Gastroesophageal sphincter (tissue), 4 donors: ENCODE measurements at regions not wholly inside any gene's neighbourhood (a gene's known extent, or its start where the extent isn't known, plus 50 kb on each side); places are given as distances from the start of the nearest gene placed in this dataset.

Source experiments
- ATAC-seq: fragments of 150-250 bp; one replicate; pipeline ENCODE4 v1.9.1; 2016; ENCODE audit warnings: mild to moderate bottlenecking, moderate library complexity
- H3K27ac ChIP-seq, 4 donors: fragments of 200-600 bp; sonication (generic) in 3 of 4; 1 replicate in 3 of 4; 2 replicates in 1 of 4; pipeline ENCODE4 v1.5.1; 2016 to 2019
- H3K27me3 ChIP-seq: fragments of 200-600 bp; sonication (generic); one replicate; pipeline ENCODE4 v1.5.1; 2019
- H3K36me3 ChIP-seq, 2 donors: fragments of 200-600 bp; sonication (generic); one replicate each; pipeline ENCODE4 v1.5.1; 2019; ENCODE audit warnings: control low read depth in 1 of 2
- H3K4me1 ChIP-seq, 3 donors: fragments of 200-600 bp; sonication (generic); 1 replicate in 2 of 3; 2 replicates in 1 of 3; pipeline ENCODE4 v1.5.1; 2016 to 2019; ENCODE audit warnings: control low read depth in 2 of 3
- H3K4me3 ChIP-seq, 2 donors: fragments of 200-600 bp; sonication (generic); one replicate each; pipeline ENCODE4 v1.5.1; 2019; ENCODE audit warnings: mild to moderate bottlenecking in 1 of 2, moderate library complexity in 1 of 2
- H3K9me3 ChIP-seq, 3 donors: fragments of 200-600 bp; sonication (generic); one replicate each; pipeline ENCODE4 v1.5.1; 2017 to 2019; ENCODE audit warnings: control low read depth in 2 of 3
- EP300 ChIP-seq: sonication (generic); formaldehyde crosslinking; IDR thresholded peaks from one replicate; pipeline ENCODE4 v1.6.1; 2017; ENCODE audit warnings: antibody characterized with exemption, mild to moderate bottlenecking
- POLR2A ChIP-seq, 2 donors: fragments of 450-650 bp; IDR thresholded peaks; one replicate each; pipeline ENCODE4 v1.6.1; 2017; ENCODE audit warnings: antibody characterized with exemption in 2 of 2, mild to moderate bottlenecking in 2 of 2, moderate library complexity in 1 of 2
- POLR2AphosphoS5 ChIP-seq: sonication (generic); formaldehyde crosslinking; IDR thresholded peaks from one replicate; pipeline ENCODE4 v1.6.1; 2017; ENCODE audit warnings: antibody characterized with exemption
- WGBS, 2 donors: methylation state at CpG; one replicate each; pipeline ENCODE4 v1.1.5; 2018; ENCODE audit warnings: low coverage in 1 of 2; 5-methylcytosine and 5-hydroxymethylcytosine counted together
- TF ChIP-seq, protein P1 (sequence below), 4 experiments: fragments of 200-600 bp in 2 of 4; fragments of 450-650 bp in 2 of 4; sonication (generic) in 1 of 4; IDR thresholded peaks; one replicate each; pipeline ENCODE4 v1.5.1; 2017 to 2019; ENCODE audit warnings: antibody characterized with exemption in 4 of 4, mild to moderate bottlenecking in 2 of 4, moderate library complexity in 2 of 4

GRCh38 chr1:191222206-191222605 lies 744.5 kb upstream of the BRINP3 start:
- Histone ChIP-seq H3K9me3 (peaks cover 0 to 9% (median 0%) of the 10 kb centered on the region in 3 donors), H3K4me3 (no peak overlapping the region), H3K27me3 (no peaks in the 10 kb centered on the region), H3K27ac (no peak overlapping the region), H3K36me3 (no peaks in the 10 kb centered on the region), H3K4me1 (no peaks in the 10 kb centered on the region)
- TF ChIP-seq POLR2AphosphoS5 = no peak
- TF ChIP-seq, protein P1, sequence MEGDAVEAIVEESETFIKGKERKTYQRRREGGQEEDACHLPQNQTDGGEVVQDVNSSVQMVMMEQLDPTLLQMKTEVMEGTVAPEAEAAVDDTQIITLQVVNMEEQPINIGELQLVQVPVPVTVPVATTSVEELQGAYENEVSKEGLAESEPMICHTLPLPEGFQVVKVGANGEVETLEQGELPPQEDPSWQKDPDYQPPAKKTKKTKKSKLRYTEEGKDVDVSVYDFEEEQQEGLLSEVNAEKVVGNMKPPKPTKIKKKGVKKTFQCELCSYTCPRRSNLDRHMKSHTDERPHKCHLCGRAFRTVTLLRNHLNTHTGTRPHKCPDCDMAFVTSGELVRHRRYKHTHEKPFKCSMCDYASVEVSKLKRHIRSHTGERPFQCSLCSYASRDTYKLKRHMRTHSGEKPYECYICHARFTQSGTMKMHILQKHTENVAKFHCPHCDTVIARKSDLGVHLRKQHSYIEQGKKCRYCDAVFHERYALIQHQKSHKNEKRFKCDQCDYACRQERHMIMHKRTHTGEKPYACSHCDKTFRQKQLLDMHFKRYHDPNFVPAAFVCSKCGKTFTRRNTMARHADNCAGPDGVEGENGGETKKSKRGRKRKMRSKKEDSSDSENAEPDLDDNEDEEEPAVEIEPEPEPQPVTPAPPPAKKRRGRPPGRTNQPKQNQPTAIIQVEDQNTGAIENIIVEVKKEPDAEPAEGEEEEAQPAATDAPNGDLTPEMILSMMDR (IDR thresholded peaks at IDR 0.05) = no peak
- TF ChIP-seq EP300 = no peak
- no peak for TF ChIP-seq POLR2A (IDR thresholded peaks at IDR 0.05)
- no peak for ATAC-seq
- WGBS, 2 donors = 79 to 80% methylated on average over 4 to 5 of the region's 5 CpGs

DNA sequence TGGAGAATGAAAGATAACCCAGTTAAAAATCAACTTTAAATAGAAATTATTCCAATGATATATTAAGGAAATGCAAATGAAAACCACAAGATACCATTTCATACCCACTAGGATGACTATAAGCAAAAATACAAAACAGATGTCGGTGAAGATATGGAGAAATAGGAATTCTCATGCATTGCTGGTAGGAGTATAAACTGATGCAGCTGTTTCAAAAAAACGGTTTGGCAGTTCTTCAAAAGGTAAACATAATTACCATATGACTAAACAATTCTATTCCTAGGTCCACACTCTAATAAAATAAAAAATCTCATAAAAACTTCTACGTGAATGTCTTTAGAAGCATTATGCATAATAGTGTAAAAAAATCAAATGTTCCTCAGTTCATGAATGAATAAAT lies 763.3 kb upstream of the BRINP3 start:
- WGBS, 2 donors = 68 to 82% methylated on average over 3 of the region's 3 CpGs
- H3K9me3 ChIP-seq = no peaks in the 10 kb centered on the region
- no peak for TF ChIP-seq POLR2A (IDR thresholded peaks at IDR 0.05)
- TF ChIP-seq POLR2AphosphoS5 = no peak
- no peak for TF ChIP-seq EP300
- TF ChIP-seq, protein P1 (IDR thresholded peaks at IDR 0.05) = no peak
- H3K27me3 ChIP-seq = no peaks in the 10 kb centered on the region
- no peaks in the 10 kb centered on the region for H3K4me1 ChIP-seq
- H3K27ac ChIP-seq = no peak overlapping the region
- no peak for ATAC-seq
- no peak overlapping the region for H3K4me3 ChIP-seq
- no peaks in the 10 kb centered on the region for H3K36me3 ChIP-seq

GRCh38 chr1:191255354-191256054 lies 777.8 kb upstream of the BRINP3 start:
- Histone ChIP-seq H3K4me1 (no peaks in the 10 kb centered on the region), H3K4me3 (no peak overlapping the region), H3K27ac (no peak overlapping the region), H3K27me3 (no peaks in the 10 kb centered on the region), H3K9me3 (peaks cover 0 to 3% (median 0%) of the 10 kb centered on the region in 3 donors), H3K36me3 (no peaks in the 10 kb centered on the region)
- TF ChIP-seq, protein P1 (IDR thresholded peaks at IDR 0.05) = no peak
- TF ChIP-seq EP300 (no peak), POLR2AphosphoS5 (no peak), POLR2A (IDR thresholded peaks at IDR 0.05) (no peak)
- ATAC-seq = no peak
- WGBS, 2 donors = 90 to 97% methylated on average over 3 of the region's 3 CpGs

DNA sequence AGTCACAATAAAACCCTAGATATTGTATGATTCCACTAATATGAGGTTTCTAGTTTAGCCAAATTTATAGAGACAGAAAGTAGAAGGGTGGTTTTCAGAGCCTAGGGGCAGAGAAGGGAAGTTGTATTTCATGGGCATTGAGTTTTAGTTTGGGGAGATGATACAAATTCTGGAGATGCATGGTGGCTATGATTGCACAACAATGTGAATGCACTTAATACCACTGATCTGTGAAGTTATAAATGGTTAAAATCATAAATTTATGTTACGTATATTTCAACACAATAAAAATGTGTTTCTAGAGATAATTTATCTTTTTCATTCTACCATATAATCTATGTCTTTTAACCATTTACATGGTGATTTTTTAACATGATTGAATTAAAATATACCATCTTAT lies 779.3 kb upstream of the BRINP3 start:
- H3K9me3 ChIP-seq = peaks cover 0 to 3% (median 0%) of the 10 kb centered on the region in 3 donors
- H3K4me3 ChIP-seq = no peak overlapping the region
- H3K4me1 ChIP-seq = no peaks in the 10 kb centered on the region
- TF ChIP-seq, protein P1 (IDR thresholded peaks at IDR 0.05) = no peak
- TF ChIP-seq EP300 (no peak), POLR2AphosphoS5 (no peak), POLR2A (IDR thresholded peaks at IDR 0.05) (no peak)
- WGBS, 2 donors = 92 to 94% methylated on average over 1 of the region's 1 CpG
- H3K36me3 ChIP-seq = no peaks in the 10 kb centered on the region
- ATAC-seq = no peak
- no peaks in the 10 kb centered on the region for H3K27me3 ChIP-seq
- H3K27ac ChIP-seq = no peak overlapping the region

- H3K27ac ChIP-seq = no peak overlapping the region
- TF ChIP-seq, protein P1 (IDR thresholded peaks at IDR 0.05) = no peak
- TF ChIP-seq POLR2AphosphoS5 = no peak
- no peak for TF ChIP-seq POLR2A (IDR thresholded peaks at IDR 0.05)
- H3K4me1 ChIP-seq = no peaks in the 10 kb centered on the region
- no peaks in the 10 kb centered on the region for H3K9me3 ChIP-seq
- 29% methylated on average over 1 of the region's 1 CpG for WGBS, 2 donors
- H3K36me3 ChIP-seq = no peaks in the 10 kb centered on the region
- no peak for ATAC-seq
- no peaks in the 10 kb centered on the region for H3K27me3 ChIP-seq
- no peak overlapping the region for H3K4me3 ChIP-seq
Observed at GRCh38 chr1:191260056-191260455, 782.4 kb upstream of the BRINP3 start.
